Jurkat, Clone E6-1 (cell line): ENCODE measurements at regions not wholly inside any gene's neighbourhood (a gene's known extent, or its start where the extent isn't known, plus 50 kb on each side); places are given as distances from the start of the nearest gene placed in this dataset.
A peak's percentile ranks its signal among the peaks of the same experiment; 100 is the strongest.

Experiments used
- DNase-seq: peaks from one replicate; pipeline ENCODE4 v3.0.0-alpha.2; 2011; ENCODE audit warnings: low read depth, low spot score
- H3K4me3 ChIP-seq: 2 replicates; pipeline ENCODE4 v1.5.1; 2011; ENCODE audit warnings: mild to moderate bottlenecking, low read length, control low read depth, moderate library complexity

DNA sequence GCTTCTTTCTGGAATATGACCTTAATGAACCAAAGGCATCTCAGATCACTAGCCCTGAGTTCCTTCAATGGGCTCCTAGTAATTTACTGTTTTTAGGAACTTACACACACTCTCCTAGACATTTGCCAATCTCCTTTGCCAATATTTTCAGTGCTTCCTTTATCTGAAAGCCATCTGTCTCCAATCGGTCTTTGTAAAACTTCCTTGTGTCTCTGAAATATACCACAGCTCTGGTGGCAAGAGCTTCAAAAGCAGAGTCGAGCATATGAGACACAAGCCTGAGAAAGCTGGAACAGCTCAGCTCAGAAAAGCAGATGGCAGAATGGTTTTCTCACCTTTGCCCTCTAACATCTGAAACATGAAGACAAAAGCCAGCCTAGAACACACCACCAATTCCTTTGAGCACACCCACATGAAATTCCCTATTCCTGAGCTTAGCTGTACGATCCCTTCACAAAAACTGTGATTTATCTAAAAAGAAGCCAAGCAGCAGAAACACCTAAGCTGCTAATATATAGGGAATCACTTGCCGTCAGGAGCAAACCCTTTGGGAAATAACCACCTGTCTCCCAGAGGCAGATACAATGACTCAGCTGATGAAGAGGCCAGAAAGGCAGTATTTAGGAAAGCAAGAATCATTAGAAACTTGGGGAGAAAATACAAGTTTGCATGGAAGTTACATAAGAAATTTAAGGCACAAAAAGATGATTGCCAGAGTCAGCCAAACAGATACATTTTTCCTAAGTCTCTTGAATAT lies 70.2 kb upstream of the ANK3 start:
- no peak for DNase-seq
- no peak overlapping the region for H3K4me3 ChIP-seq

DNA sequence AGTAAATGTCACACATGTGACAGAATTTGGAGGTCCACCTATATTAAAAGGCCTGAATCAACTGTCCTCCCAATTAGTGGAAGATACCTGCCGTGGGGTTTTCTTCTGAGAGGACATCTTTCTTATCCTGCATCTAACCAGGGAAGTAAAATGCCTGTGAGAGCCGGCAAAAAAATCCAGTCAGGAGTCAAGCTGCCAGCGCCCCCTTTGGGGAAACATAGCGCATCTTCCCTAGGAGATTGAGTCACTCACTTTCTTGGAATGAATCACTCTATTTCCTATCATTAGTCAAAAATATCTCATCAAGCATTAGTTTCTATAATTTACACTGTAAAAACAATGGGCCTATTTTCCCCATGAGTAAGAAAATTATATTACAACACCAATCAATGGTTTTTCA lies 66.4 kb upstream of the ANK3 start:
- H3K4me3 ChIP-seq = no peak overlapping the region
- no peak for DNase-seq

DNA sequence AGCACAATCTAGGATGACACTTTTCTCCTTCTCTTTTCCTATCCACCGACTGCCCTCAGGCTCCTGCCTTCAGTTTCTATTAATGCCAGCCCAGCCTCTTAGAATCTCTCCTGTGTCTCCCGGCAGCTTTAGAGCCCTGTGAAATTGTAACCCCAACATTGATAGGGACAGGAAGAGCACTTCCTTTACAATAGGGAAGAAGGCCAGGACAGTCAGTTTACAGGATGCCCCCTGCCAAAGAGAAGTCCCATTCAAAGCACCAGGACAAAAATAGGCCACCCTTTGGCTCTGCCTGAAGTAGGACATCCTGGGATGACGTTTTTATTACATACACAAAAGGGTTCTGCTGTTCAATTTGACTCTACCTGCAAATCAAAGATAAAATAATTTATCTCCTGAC lies 64.7 kb upstream of the ANK3 start:
- DNase-seq = no peak
- no peak overlapping the region for H3K4me3 ChIP-seq

DNA sequence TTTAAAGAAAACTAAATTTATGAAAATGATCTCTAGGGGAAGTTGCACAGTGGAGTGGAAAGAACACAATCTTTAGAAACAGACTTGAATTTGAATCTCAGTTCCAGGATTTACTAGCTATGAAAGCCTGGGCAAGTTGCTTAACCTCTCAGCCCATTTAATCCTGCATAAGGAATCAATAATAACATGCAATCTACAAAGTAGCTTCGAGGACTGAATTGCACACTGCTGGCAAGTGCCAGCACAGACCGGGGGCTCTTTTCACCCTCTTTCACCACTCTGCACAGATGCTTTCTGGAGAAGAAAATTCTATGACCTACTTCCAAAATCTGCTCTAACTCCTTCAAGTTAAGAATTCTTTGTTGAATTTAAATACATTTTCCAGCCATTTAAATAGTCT lies 63.4 kb upstream of the ANK3 start:
- no peak overlapping the region for H3K4me3 ChIP-seq
- no peak for DNase-seq

DNA sequence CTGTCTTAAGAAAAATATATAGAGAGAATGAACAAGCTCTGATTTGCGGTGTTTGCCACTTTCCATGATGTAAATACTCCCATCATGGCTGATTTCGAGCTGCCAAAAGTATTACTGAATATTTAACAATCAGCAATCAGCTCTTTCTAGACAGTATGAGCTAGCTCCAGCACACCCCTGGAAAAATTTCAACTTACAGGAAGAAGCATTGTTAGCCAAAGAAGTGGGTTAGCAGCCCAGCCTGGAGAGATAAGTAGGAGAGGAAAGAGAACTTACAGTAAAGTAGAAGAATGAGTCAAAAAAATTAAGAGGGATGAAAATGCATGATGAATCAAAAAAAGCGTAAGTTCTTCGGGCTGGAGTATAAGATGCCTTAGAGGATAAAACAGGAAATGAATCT lies 60.6 kb upstream of the ANK3 start:
- no peak for DNase-seq

DNA sequence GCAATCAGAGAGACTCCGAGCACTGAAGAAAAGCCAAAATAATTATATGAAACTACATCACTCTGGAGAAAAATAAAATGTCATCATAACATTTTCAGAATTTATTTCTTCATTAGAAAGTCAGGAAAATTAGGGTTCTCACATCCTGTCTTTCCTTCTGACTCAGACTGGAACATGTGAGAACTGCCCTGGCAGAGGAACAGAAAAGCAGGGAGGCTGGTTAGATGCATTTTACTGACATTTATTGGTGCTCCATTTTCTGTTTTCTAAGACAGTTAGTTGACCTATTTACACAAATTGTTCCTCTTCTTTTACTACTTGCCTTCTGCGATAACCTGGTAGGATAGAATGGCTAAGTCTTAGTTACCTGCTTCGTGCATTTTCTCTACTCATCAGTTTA lies 58.6 kb upstream of the ANK3 start:
- DNase-seq = no peak

More for the DNA sequence above, 60.6 kb upstream of the ANK3 start:
- H3K4me3 ChIP-seq = no peak overlapping the region

DNA sequence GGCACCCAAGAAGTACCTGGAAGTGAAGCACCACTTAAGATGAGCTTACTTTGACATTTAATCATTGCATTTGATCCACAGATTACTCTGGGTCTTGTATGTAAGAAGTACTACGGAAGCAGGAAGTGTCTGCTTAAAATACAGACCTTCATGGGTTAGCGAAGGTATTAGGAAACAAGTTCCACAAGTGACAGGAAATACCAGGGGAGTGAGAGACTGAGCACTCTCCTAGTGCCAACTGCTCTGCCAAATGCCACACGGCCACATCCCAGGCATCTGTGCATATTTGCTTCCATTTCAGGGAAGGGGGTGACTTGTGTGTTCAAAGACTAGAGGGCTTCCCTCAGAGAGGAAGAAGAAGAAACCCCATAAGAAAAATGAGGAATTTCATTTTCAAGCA lies 57.2 kb upstream of the ANK3 start:
- no peak overlapping the region for H3K4me3 ChIP-seq
- DNase-seq = peak; percentile 20

More for the DNA sequence above, 58.6 kb upstream of the ANK3 start:
- H3K4me3 ChIP-seq = no peak overlapping the region

DNA sequence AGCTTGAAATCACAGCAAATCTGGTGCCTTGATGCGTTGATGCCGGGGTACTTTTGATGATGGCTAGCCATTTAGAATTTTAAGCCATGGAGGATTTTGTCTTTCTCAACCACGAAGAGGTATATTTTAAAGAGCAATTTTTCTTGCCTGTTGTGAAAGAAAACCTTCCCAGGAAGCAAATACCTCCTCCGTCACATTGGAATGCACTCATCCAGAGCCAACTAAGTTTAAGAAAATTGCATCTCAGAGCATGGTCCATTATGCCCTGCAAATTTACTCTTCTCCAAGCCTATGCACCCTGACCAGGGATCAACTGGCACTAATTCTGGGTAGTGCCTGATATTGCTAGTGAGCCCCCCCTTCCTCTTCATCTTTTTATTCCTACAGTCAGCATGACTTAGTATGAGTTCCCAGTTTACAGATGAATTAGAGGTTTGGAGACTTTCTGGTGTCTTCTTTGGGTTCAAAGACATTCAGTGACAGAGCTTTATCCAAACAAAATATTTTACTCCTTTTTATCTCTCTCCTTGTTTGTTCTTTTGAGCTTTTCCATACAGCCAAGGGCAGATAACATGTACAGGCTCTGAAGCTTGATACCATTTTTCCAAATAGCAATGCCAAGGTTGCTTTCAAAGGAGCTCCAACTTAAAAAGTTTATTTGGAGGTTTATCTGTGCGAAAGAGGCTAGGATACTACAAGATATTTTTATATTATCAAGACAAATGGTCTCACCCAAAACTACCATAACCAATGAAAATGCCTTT lies 56.6 kb upstream of the ANK3 start:
- no peak for DNase-seq

DNA sequence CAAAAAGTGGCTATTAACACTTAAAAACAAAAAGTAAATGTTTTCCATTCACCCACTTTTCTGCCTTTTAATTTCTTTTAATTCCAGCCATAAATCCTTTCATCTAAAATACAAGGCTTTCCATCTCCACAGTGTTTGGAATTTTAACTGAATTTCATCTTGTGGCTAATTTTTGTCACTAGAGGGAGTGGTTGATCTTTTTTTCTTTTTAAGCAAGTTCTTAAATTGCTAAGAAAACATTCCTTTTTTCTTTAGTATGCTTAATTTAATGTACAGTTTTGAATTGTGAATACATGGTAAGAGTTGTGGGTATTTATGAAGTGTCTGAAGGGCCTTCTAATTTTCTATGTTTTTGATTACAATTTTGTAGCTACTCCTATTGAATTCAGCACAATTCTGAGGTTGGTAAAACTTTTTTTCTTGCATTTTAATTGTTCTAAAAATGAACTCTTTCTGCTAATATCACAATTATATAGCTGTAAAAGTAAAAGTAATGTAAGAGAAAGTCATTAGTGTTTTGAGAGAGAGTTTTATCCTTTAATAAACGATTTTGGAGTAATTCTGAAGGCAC lies 54.9 kb upstream of the ANK3 start:
- no peak overlapping the region for H3K4me3 ChIP-seq
- DNase-seq = peak; percentile 6

More for the DNA sequence above, 56.6 kb upstream of the ANK3 start:
- no peak overlapping the region for H3K4me3 ChIP-seq

DNA sequence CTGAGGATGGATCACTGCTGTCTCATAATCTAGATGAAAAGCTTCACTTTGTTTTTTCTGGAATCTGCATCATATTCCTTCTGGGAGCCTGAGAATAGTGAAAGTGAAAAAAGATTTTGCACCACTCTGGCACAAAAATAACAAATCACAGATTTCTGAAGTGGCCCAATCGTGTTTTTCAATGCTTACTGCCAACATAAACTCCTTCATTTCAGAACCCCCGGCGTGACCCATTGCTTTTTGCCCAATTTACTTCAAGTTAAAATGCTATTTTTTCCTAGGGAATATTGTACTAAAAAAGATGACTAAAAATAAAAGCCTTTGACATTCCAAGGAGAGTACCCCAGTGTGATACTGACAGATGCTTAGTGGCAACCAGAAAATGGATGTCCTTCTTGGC lies 53.7 kb upstream of the ANK3 start:
- no peak overlapping the region for H3K4me3 ChIP-seq
- no peak for DNase-seq

DNA sequence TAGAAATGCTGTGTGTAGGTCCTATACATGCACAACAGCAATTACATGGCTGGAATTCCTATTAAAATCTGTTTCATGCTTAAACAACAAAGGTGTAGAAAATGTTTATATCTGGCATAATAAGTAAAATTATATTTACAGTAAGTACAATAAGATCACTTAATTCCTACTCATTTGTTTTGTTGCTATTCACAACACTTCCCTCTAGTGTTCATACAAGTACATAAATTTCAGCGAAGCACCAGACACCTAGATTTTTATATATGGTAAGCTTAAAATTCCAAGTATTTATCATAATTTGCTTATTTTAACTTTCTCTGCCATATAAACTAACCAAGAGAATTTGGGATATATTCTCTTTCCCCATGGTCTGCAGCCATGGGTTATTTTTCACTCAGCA lies 51.8 kb upstream of the ANK3 start:
- DNase-seq = peak; percentile 6
- no peak overlapping the region for H3K4me3 ChIP-seq

DNA sequence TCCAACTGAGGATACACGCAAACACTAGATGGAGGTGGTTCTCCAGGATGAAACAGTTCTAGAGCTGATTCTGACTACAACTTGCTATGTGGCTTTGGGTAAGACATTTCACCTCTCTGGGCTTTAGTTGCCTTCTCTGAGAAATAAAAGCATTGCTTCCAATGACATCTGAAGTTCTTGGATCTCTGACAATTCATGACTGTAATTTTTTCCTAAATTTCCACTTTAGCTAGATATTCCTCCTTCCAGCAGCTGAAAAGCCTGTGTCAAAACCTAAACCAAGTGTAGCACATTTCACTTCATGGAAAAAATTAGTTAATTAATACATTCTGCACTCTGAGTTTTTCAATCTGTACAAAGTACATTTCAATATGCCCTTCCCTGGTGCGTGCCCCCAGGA lies 50.0 kb upstream of the ANK3 start:
- no peak overlapping the region for H3K4me3 ChIP-seq
- DNase-seq = no peak
